UCSD-AML1 (cell line): ENCODE measurements at regions not wholly inside any gene's neighbourhood (a gene's known extent, or its start where the extent isn't known, plus 50 kb on each side); places are given as distances from the start of the nearest gene placed in this dataset.

Experiments
- DNase-seq: peaks from one replicate; lab custom pipeline; 2025; ENCODE audit not compliant: unreplicated experiment; lab: John Stamatoyannopoulos, UW

- DNase-seq, result no peak
Measured at GRCh38 chrX:139125916-139126315, 404.6 kb upstream of the F9 start.

- DNase-seq, result no peak
Measured at GRCh38 chrX:139121616-139122286, 408.8 kb upstream of the F9 start.

DNA sequence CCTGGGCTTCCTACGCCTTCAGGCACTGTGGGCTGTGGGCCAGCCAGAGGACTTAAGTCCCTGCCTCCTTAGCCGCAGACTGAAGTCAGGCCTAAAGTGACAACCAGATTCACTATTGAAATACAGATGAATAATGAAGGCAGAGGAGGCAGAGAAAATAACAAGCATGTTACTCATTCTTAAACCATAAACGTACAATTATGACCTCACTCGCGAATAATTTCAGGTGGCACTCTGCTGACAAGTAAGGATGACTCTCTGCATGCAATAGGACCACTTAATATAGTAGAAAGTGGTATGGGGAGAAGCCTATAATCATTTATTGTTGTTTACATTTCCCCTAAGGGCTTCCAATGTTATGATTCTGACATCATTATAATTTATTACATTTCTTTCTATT, 409.2 kb upstream of the FGF13 start:
- DNase-seq, result no peak

- no peak for DNase-seq
Measured at GRCh38 chrX:139113708-139114107, 402.2 kb upstream of the FGF13 start.

DNA sequence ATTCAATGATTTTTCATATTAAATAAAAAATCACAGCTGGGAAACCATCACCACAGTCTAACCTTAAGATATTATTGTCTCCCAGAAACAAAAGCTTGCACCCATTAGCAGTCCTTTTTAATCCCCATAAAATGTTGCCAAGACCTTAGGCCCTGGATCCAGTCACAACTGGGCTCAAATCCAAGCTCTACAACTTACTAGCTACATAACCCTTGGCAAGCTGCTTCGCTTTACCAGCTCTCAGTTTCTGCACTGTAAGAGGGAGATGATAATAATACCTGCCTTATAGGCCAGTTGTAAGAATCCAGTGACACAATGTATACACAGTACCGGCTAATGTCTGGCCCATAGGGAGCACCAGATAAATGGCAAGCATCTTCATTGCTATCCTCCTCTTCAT, 400.9 kb upstream of the FGF13 start:
- DNase-seq, result no peak

DNA sequence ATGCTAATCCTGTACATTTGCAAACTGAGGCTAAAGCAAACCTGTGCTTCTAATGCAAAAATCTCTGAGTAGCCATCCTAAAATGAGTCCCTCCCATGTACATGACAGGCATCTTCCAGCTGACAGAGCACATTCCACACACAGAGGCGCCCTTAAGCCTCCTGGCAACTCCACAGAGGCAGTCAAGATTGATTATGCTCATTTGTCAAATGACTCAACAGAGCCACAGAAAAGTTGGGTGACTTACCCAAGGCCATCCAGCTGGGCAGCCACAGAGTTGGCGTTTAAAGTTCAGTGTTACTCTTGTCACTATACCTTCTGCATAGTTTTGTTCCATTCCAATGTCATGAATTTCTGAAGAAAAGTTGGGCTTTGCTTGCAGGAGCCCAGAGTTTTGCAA, 394.6 kb upstream of the FGF13 start:
- no peak for DNase-seq

DNA sequence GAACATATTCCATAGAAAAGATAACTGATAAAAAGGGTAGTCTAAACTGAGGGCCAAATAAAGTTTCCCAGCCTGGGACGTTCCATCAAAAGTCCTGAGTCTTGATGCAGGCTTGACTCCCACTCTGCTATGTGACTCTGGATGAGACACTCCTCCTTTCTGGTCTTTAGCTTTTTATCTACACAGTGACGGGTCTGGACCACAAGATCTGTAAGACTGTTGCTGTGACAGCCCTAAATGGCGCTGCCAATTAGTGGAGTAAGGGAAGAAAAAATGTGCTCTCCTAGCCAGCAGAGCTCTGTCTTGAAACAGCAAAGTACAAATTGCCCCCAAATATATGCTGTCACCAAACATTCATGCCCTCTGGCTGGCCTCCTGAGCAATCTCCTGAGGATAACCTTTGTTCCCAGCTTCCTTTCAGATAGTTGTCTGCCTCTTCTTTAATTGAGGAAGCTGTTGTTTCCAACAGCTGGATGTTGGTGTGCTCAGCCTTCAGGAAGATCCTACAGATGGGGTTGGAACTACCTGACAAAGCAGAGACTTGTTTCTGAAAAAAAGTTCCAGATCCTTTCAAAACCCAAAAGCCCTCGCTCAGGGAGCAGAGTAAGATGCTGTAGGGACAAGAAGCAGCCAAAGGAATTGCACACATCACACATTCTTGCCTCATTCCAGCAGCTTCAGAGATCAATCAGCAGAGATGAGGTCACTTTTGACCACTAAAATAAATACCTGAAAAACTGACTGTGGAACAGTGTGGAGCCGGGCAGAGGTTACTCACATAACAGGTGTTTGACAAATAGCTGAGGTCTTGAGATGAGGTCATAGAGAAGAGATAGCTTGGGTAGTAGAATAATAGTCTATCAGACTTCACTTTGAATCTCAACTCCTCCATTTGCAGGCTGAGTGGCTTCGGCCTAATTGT, 383.4 kb upstream of the FGF13 start:
- no peak for DNase-seq

- no peak for DNase-seq
Measured at GRCh38 chrX:139093201-139093600, 381.7 kb upstream of the FGF13 start.

GRCh38 chrX:139091878-139092277, 380.4 kb upstream of the FGF13 start:
- no peak for DNase-seq

DNA sequence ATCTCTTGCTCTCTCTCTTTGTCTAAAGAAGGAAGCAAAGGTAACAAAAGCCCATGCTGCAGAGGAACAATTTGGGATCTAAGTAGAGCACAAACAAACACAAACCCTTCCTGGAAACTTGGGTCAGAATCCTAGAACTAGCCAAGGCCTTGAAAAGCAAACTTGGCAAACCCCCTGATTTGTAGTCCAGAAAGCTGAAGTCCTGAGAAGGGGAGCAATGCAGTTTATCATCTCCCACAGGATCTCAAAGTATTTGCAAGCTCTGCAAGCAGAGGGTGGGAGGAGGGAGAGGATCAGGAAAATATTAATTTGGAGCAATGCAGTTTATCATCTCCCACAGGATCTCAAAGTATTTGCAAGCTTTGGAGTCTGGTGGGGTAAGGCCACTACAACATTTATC, 379.5 kb upstream of the FGF13 start:
- DNase-seq, result no peak

- no peak for DNase-seq
Measured at GRCh38 chrX:139086246-139086645, 374.7 kb upstream of the FGF13 start.

GRCh38 chrX:139085404-139085803, 373.9 kb upstream of the FGF13 start:
- DNase-seq, result no peak

- no peak for DNase-seq
Measured at GRCh38 chrX:139083191-139083590, 371.7 kb upstream of the FGF13 start.

- DNase-seq, result no peak
Measured at GRCh38 chrX:139081965-139082364, 370.4 kb upstream of the FGF13 start.

DNA sequence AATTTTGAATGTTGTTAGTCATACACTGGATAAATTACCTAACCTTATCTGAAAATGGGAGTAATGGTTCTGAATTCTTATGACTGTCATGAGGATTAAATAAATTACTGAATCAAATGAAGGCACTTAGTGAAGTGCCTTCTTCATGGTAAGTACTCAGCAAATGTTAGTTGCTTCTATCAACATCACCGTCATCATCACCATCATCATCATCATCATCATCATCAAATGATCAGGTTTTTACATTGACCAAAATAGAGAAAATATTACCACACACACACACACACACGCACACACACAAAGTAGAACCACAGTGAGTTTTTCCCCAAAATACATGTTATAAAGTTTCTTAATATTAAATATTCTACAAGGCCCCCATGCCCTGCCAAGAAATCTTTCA, 368.3 kb upstream of the FGF13 start:
- no peak for DNase-seq

DNA sequence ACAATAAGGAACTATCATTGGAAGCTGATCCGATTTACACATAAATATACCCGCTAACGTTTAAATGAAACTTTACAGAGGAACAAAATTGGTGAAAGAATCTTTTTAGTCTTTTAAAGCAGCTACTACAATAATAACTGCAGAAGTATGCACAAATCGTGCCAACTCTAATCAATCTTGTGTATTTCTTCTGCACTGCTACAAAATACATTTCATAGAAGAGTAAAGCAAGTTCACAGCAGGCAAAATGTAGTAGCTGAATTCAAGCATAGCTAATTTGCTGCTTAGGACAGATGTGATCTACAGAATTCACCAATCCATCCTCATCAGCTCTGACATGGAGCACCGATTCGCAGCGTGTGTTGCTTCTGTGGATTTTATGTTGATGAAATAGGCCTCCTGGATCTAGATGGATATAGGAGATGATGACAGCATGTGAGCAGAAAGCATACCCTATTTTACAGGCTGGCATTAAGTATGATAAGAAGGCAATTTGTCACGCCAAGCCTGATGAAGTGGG, 367.3 kb upstream of the FGF13 start:
- no peak for DNase-seq

- no peak for DNase-seq
Measured at GRCh38 chrX:139078342-139078741, 366.8 kb upstream of the FGF13 start.

DNA sequence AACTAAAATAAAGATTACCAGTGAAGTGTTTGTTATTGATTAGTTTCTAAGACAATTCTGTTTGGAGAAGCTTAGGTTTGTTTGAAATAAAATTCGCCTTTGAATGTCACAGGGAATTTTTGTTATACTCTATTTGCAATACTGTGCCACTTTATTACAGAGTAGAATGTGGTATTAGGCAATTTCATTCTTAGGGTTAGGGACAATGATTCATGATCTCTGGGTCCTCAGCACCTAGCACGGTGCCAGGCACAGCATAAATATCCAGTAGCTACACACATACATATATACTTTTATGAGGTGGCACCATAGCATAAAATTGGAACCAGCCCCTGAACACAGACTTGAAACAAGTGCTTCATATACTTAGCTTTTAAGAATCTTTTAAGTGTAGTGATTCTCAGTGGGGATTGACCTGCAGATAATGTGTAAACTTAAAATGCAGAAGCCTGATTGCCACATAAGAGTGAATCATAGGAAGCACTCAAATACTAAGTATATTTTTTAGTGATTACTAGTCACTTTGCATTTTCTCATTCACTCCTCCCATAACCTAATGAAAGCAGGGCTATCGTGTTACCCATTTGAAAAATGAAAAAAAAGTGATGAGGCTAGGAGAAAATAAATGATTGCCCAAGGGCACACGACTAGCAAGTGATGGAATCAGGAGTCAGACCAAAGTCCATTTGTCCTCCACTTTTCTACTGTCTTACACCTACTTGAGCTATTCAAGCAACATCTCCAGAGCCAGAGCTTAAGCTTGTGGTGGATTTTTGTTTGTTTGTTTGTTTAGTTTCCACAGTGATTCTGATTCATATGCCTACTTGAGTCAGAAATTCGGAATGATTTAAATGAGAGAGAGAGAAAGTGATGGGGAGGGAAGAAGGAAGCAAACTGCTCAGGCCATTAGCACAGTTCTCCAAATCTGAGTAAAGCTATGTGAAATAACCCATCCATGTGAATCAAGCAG, 366.0 kb upstream of the FGF13 start:
- DNase-seq, result no peak

DNA sequence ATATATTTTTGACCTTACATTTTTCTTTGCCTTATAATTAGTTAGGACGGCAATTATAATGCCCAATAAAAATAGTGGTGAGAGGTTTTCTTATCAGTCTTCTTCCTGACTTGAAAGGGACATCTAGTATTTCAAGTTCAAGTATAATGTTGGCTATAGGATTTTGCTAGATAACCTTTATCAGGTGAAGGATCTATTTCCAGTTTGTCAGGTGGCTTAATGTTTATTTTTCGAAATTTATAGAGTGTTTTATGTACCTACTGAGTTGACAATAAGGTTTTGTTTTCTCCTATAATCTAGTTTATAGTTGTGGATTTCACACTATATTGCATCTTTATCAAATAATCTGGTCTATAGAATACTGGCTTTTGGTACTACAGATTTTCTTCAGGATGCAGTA, 351.8 kb upstream of the FGF13 start:
- no peak for DNase-seq

DNA sequence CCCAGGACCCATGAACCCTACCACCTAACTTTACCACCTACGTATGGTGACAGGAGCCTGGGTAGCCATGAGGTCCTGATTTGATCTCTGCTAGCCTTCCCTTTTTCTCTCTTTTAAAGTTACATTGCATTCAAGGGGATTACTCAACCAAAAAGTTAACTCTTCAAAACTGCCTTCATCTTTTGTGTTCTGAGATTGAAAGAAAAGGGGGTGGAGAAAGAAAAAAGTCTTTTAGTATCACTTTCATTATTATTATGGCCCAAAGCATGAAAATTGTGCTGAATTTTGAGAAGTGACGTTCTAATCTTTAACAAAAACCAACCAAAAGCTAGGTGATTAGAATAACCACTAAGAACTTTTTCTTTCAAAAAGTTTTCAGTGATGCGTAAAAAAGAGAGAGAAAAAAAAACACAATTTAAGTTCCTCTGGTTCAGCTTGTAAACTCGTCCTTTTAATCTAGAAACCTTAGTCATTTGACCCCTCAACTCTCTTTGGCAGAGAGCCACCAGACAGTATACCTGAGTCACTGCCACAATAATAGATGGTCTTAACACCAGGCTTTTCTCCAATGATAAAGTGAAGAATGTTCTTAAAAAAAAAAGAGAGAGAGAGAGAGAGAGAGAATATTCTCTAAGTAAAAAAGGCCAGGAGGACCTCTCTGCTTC, 347.4 kb upstream of the FGF13 start:
- DNase-seq, result no peak

DNA sequence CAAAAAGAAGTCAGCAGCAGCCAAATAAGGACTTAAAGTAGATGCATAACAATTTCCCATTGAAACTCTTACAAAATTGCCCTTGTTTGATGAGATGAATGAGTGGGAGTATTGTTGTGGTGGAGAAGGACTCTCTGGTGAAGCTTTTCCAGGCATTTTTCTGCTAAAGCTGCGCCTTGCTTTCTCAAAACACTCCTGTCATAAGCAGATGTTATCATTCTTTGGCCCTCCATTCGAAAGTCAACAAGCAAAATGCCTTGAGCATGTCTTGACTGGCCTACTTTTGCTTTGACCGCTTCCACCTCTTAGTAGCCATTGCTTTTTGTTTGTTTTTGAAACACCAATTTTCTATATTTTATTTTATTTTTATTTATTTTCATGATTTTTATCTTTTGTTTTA, 340.9 kb upstream of the FGF13 start:
- no peak for DNase-seq
